ENCODE measurements at regions not wholly inside any gene's neighbourhood (a gene's known extent, or its start where the extent isn't known, plus 50 kb on each side); places are given as distances from the start of the nearest gene placed in this dataset.
A peak's percentile ranks its signal among the peaks of the same experiment; 100 is the strongest.

DNA sequence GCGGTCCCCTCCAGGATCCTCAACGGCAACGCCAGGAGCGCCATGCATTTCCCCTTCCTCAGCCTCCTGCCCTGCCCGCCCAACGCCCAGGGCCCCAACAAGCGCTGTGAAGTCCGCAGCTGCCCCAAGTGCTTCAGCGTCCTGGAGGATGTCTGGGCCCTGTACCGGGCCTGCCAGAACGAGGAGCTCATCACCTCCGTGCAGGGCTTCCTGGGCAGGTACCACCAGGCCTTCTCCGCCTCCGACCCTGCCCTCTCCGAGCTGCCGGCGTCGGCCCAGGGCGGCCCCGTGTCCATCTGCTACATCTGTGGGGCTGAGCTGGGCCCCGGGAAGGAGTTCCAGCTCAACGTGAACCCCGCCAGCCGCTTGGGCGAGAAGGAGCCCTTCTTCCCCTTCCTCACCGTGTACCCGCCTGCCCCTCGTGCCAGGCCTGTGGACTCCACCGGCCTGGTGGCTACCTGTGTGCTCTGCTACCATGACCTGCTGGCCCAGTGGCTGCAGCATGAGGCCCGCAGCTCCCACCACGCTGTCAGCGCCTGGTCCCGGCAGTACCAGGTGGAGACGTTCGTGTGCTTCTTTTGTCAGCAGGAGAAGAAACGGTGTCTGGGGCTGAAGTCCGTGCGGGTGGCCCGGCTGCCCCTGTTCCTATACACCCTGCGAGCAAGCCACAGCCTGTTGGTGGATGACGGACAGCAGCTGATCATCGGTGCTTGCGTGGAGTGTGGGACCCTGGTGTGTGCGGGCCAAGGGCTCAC, 58.9 kb upstream of the CIBAR2 start:
- peak overlapping the region; percentile 41 for H3K4me3 ChIP-seq (ENCODE audit: low read depth, low read length)
- DNase-seq (ENCODE audit: low read depth): no peak
- in situ Hi-C loops (cut with HindIII; ENCODE audit: low sequenced_read_pairs): no loop called here
- TF ChIP-seq, protein P1, sequence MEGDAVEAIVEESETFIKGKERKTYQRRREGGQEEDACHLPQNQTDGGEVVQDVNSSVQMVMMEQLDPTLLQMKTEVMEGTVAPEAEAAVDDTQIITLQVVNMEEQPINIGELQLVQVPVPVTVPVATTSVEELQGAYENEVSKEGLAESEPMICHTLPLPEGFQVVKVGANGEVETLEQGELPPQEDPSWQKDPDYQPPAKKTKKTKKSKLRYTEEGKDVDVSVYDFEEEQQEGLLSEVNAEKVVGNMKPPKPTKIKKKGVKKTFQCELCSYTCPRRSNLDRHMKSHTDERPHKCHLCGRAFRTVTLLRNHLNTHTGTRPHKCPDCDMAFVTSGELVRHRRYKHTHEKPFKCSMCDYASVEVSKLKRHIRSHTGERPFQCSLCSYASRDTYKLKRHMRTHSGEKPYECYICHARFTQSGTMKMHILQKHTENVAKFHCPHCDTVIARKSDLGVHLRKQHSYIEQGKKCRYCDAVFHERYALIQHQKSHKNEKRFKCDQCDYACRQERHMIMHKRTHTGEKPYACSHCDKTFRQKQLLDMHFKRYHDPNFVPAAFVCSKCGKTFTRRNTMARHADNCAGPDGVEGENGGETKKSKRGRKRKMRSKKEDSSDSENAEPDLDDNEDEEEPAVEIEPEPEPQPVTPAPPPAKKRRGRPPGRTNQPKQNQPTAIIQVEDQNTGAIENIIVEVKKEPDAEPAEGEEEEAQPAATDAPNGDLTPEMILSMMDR (IDR thresholded peaks at IDR 0.05; ENCODE audit: low read depth, low read length, missing control alignments): no peak

GRCh38 chr16:85171759-85172454, 59.6 kb upstream of the CIBAR2 start:
- TF ChIP-seq, protein P1 (IDR thresholded peaks at IDR 0.05; ENCODE audit: low read depth, low read length, missing control alignments): no peak
- in situ Hi-C loops (cut with HindIII; ENCODE audit: low sequenced_read_pairs): no loop called here
- H3K4me3 ChIP-seq (ENCODE audit: low read depth, low read length): peak overlapping the region; percentile 41
- DNase-seq (ENCODE audit: low read depth): no peak

GRCh38 chr16:85172455-85173145, 60.3 kb upstream of the CIBAR2 start:
- H3K4me3 ChIP-seq (ENCODE audit: low read depth, low read length): peak overlapping the region; percentile 41
- TF ChIP-seq, protein P1 (IDR thresholded peaks at IDR 0.05; ENCODE audit: low read depth, low read length, missing control alignments): peak; percentile 49
- no peak for DNase-seq (ENCODE audit: low read depth)
- in situ Hi-C loops (cut with HindIII; ENCODE audit: low sequenced_read_pairs): no loop called here

DNA sequence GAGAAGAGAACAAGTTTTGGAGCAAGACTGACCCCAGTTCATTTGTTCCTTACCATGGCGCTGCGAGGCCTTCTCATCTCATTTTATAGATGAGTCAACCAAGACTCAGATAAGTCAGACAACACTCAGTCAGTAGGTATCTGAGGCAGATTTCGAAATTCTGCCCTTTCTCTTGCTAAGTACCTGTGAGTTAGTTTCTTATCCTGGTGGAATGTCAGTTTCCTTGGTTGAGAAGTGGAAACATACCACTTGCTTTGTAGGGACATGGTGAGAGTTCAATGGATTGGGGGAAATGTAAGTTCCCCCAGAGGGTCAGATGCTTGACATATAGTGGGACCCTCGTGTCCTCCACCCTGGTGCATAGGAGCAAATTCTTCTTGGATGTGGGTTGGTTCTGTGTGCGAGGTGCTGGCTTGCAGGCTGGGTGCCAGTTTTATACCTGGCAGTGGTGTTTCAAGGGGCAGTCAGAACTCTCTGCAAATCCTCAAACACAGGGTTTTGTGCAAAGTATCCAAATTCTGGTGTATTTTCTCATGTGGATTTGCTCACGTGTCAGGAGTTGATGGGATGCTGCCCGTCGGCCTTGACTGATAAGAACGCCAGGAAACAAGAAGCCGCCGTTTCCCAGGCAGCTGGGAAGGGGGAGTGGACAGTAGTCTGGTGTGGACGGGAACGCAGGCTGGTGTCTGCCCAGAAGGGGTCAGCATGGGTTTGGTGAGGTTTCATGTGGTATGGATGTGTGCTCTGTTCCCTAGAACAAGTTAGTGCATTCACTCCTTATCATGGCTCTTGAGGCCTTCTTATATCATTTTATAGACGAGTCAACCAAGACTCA, 61.1 kb upstream of the CIBAR2 start:
- TF ChIP-seq, protein P1 (IDR thresholded peaks at IDR 0.05; ENCODE audit: low read depth, low read length, missing control alignments): peak; percentile 47
- peak overlapping the region; percentile 41 for H3K4me3 ChIP-seq (ENCODE audit: low read depth, low read length)
- DNase-seq (ENCODE audit: low read depth): no peak
- in situ Hi-C loops (cut with HindIII; ENCODE audit: low sequenced_read_pairs): no loop called here

GRCh38 chr16:85173981-85174751, 61.9 kb upstream of the CIBAR2 start:
- in situ Hi-C loops (cut with HindIII; ENCODE audit: low sequenced_read_pairs): no loop called here
- no peak for DNase-seq (ENCODE audit: low read depth)
- peak overlapping the region; percentile 41 for H3K4me3 ChIP-seq (ENCODE audit: low read depth, low read length)

More at GRCh38 chr16:85173981-85174751, 61.9 kb upstream of the CIBAR2 start:
- TF ChIP-seq, protein P1 (IDR thresholded peaks at IDR 0.05; ENCODE audit: low read depth, low read length, missing control alignments): no peak
